Limb (tissue), 2 donors: ENCODE measurements at regions not wholly inside any gene's neighbourhood (a gene's known extent, or its start where the extent isn't known, plus 50 kb on each side); places are given as distances from the start of the nearest gene placed in this dataset.

Experiments used
- DNase-seq, 2 donors: peaks; one replicate each; pipeline ENCODE4 v3.0.0-alpha.2; 2016; ENCODE audit errors: extremely low spot score in 2 of 2

DNA sequence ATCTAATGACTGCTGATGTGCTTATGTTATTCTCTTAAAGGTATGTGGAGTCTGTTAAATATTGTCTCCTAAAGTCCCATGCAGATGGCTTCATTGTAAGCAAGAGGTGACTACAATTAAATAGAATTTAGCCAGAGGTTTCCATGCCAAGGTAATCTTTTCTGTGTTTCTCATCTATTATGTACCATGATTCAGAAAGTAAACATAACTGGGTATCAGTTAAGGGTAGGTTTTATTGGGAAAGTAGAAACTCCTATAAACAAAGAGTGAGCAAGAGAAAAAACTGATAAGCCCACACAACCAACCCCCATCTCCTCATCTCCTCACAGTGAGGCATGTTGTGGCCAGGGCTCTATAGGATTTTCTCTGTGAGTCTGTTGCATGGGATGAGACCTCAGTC lies 611.7 kb downstream of the SNAPC1 start:
- DNase-seq, result no peak

DNA sequence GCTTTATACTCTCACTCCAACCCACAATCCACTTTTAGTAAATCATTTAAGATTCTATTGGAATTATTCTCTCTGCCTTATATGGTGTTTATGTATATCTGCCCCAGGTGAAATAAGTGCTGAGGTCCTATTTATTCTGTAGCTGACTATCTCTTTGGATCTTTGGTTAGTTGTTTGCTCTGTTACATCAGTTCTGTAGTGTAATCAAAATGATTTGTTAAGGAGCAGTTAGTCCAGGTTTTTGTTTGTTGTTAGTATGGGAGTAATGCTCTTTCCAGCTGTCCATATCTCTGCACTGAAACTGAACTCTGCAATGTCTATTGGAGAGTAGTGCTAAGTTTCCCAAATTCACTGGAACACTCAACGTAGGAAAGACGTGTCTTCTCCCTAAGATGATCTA lies 615.8 kb downstream of the SNAPC1 start:
- no peak for DNase-seq

DNA sequence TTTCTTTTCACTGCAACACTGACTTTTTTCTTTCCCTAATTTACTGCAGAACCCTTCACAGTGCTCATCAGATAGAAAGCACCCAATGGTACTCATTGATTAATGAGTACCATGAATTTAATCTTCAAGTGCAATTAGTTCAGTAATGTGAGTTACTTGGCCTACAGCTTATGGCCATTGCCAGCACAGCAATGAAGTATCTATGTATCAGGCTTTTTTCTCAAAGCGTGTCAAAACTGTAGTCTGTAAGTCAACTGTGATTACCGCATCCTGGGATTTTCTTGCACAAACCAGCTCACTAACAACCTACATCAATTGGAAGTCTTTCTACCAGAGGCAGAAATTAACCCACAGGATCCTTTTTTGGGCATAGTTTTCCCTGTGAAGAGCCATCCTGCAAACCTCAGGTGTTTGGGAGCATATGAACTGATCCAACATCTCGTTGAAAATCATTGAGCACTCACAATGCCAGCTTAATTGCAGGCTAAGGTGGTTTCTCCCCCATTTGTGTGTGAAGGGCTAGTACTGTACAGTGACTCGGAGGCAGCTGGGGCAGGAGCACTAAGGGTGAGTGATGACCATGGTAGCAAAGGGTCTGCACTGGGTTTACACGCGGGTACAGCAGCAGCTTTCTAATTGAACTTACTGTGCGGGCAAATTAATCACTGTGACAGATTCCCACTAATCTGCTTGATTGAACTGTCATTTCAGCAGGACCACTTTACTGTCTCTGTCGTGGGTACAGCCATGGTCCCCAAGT lies 619.3 kb downstream of the SNAPC1 start:
- no peak for DNase-seq

GRCh38 chr14:62409169-62409568 lies 636.1 kb downstream of the KCNH5 start:
- no peak for DNase-seq

DNA sequence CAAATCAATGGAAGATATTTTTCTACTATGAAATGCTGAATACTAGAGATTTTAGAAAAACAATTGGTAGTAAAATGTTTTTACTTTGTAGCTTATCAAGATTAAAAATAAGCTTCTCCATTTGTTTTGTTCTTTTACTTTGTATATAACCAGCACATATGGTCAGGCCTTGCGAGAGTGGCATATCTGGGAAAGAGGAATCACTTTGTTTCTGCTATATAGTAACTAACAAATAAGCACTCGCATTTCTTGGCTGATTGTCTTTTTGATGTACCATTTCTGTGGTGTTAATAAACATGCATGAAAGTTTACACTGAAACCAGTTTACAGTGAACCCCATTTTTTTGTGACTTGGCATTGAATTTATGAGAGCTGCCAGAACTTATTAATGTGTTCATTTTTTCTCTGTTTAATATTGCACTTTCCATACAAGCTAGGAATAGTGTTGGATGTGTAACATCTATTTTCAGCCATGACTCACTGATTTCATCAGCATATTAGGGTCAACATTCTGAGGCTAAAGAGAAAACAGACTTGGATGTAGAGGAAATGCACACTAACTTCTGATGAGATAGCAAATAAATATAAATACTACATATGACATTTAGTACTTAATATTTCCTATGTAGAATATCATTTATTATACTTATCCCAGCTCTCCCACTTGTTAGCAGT lies 635.5 kb downstream of the KCNH5 start:
- DNase-seq, result no peak

DNA sequence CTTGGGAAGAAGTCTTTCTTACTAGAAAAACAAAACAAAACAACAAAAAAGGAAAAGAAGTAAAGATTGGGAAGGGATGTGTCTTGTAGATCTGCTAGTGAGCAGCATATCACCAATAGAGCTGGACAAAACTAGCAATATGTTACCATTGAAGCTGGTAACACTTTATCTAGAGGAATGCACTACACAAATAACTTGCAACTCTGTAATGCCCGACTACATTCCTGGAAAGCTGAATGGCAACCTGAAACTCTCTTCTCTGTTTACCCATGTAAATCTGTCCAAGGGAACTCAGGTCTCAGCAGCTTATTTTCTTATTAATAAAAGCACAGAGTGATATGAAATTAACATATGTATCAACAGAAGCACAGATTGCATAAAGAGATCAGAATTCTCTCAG lies 624.4 kb downstream of the KCNH5 start:
- no peak for DNase-seq

GRCh38 chr14:62428429-62429203 lies 616.6 kb downstream of the KCNH5 start:
- no peak for DNase-seq

- DNase-seq, result no peak
Observed at GRCh38 chr14:62429683-62430082, 615.6 kb downstream of the KCNH5 start.

DNA sequence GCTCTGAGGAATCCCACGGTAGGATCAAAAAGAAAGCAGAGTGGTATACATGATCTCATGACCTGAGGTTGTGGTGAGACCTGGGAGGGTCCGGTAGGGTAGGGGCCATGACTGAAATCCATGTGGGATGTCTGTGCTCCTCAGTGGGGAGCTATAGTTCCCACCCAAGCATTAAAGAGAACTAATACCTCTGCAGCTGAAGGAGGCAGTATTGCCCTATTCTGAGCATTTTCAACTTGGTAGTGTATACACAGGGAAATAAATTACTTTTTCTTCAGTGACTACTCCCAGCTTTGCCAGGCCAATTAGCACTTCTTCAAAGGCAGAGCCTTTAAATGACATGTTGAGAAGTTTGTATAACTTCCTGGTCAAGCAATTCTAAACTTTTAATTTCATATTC lies 613.8 kb downstream of the KCNH5 start:
- DNase-seq, result no peak

GRCh38 chr14:62432955-62433354 lies 612.3 kb downstream of the KCNH5 start:
- DNase-seq, result no peak

DNA sequence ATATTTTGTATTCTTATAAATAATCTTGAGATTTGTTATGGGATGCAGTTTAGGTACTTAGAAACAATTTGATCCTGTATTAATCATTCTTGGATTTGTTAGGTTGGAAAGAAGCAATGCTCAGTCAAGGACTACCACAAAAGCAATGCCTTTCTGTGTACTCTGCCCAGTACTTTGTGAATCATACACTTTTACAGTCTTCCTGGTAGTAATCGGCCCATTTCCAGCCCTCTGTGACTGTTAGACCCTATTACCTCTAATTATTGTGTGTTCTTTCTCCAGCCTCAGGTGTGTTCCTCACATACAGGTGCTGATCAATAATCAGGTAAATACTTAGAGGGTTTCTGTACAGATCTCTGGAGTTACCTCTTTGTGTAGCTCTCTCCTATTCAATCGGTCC lies 609.0 kb downstream of the KCNH5 start:
- DNase-seq, result no peak

GRCh38 chr14:62439210-62439609 lies 606.0 kb downstream of the KCNH5 start:
- no peak for DNase-seq

DNA sequence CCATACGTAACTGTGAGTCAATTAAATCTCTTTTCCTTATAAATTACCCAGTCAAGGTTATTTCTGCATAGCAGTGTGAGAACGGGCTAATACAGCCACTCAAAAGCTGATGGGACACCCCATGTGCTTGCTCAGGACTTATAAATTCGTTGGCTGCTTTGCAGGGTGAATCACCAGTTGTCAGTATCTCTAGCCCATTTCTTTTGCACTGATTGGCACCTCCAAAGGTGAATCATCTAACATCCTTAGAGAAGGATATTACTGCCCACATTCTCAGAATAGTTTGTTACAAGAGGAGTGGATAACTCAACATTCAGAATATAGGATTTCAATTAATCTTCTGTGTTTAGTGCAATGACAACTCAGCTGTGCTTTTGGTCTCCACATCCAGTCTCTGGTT lies 601.5 kb downstream of the KCNH5 start:
- DNase-seq, result no peak

DNA sequence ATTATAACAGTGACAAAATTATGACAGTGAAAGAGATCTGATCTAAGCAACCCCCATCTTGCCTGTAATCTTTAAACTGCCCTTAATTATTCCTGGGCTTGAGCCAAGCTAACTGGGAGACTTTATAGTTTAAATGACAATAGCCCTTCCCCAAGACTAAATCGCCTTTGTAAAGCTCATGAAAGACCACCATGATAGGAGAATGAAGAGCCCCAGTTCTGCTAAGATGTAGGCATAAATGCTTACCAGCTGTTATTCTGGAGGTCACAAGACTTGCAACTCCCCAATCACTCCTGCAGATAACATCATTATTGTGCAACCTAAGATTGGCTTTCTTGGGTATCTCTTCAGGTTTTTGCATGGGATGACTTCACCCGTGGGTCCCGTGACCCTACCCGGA lies 599.7 kb downstream of the KCNH5 start:
- DNase-seq, result no peak

- no peak for DNase-seq
Observed at GRCh38 chr14:62451221-62451620, 594.0 kb downstream of the KCNH5 start.

DNA sequence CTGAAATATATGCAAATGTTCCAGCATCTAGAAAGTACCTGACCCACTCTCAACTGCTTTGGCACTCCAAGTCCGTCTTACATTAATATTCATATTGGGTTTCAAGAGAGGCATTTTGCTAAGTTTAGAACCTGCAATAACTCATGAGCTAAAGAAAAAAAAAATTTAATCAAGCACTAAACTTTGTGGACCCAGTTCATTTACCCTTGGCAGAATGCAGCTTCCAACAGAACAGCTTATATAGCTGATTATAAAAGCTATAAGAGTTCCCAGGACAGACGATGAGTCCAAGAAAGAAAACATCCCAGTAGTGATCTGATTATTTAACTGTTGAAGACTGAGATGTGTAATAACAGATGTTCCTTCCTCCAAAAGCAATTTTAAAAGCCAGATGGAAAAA lies 592.0 kb downstream of the KCNH5 start:
- DNase-seq, result no peak

DNA sequence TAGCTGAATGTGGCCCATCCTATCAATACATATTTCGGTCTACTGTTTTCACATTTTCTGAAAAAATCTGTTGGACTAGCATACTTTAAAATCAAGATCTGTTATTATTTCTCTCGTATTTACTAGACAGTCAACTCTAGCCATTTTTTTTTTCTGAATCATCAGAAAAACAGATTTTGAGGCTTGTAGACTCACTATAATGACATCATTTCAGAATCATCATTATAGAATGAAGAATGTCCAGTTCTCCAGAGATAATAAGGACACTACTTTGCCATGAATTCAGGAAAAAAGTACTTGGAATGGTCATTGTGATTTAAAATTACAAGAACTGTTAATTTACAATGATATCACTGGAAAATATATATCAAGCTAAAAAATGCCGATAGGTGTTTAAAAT lies 589.8 kb downstream of the KCNH5 start:
- DNase-seq, result no peak

DNA sequence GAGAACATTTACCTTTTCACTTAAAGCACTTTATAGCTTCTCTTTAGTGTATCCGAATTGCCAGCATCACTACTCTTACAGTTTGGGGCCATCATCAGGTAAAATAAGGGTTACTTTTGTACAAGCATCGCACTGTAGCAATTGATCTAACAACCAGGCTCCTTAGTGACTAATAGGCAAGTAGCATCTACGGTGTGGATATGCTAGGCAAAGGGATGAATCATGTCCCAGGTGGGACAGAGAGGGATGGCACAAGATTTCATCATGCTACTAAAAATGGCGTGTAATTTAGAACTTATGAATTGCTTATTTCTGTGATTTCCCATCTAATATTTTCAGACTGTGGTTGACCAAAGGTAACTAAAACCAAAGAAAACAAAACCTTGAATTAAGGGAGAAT lies 582.3 kb downstream of the KCNH5 start:
- DNase-seq, result no peak

- DNase-seq, result no peak
Observed at GRCh38 chr14:62468946-62469345, 576.3 kb downstream of the KCNH5 start.

DNA sequence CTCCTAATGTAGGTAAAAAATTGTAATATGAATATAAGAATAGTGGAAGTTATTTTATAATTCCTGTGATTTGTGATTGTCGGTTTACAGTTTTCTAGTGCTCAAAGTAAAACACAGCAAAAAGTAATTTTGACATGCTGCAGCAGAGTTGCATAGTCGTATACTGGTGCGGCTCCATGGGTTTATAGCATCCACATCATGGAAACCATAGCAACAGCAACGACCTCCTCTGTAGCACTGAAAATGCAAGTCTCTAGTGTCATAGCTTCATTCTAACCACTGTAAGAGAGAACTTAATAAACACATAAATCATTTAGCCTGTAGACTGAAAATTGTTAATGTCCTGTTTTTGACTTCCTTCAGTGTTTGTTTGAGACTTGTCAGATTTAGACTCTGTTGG lies 574.3 kb downstream of the KCNH5 start:
- no peak for DNase-seq

DNA sequence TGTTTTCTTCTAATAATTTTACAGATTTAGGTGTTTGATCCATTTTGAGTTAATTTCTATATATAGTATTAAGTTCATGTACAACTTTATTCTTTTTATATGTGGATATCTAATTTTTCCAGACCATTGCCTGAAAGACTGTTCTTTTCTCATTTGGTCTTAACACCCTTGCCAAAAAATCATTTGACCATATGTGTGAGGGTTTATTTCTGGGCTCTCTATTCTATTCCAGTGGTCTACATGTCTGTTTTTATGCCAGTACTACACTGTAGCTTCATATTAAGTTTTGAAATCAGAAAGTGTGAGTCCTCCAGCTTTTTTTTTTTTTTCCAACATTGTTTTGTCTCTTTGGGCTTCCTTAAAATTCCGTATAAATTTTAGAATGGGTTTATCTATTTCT lies 554.1 kb downstream of the KCNH5 start:
- no peak for DNase-seq

DNA sequence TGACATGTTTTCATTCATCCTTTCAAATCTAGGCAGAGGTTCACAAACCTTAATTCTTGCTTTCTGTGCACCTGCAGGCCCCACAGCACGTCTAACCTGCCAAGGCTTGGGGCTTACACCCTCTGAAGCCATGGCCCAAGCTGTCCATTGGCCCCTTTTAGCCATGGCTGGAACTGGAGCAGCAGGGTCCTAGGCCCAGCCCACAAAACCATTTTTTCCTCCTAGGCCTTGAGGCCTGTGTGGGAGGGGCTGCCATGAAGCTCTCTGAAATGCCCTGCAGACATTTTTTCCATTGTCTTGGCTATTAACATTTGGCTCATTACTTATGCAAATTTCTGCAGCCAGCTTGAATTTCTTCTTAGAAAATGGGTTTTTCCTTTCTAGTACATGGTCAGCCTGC lies 547.5 kb downstream of the KCNH5 start:
- DNase-seq, result no peak
